GM20000 (cell line): ENCODE measurements at regions not wholly inside any gene's neighbourhood (a gene's known extent, or its start where the extent isn't known, plus 50 kb on each side); places are given as distances from the start of the nearest gene placed in this dataset.

Experiments used
- DNase-seq: peaks from one replicate; pipeline ENCODE4 v3.0.0; 2012; ENCODE audit warnings: low spot score
- CTCF ChIP-seq: IDR thresholded peaks from 2 replicates; pipeline ENCODE4 v1.5.1; 2012; ENCODE audit warnings: mild to moderate bottlenecking, control low read depth; ENCODE audit errors: extremely low read depth, missing control alignments

DNA sequence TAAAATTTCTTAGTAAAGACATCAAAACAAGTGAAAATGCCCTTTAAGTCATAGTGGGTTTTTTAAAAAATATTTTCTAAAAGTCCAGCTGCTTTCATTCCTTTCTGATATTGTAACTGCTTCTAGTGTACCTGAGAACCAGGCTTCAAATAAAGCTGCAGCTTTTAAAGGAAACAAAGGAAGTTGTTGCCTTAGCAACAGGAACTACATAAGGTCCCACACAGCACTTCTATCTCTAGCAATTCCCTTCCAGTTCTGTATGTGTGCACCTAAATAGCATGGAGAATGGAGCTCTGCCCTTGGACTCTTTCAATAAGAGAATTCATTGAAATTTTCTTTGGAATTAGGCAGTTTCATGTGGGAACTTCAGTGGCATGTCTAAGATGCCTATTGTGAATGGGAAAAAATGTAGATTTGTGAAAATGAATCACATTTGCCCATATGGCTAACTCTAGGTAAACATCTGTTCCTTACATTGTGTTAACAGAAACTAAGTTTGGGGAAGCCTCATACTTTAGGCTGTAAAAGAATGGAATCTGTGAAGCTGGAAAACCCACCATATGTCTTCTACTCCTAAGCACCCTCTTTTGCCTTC, 206.4 kb downstream of the KIF2B start:
- TF ChIP-seq CTCF = no peak
- DNase-seq = no peak

DNA sequence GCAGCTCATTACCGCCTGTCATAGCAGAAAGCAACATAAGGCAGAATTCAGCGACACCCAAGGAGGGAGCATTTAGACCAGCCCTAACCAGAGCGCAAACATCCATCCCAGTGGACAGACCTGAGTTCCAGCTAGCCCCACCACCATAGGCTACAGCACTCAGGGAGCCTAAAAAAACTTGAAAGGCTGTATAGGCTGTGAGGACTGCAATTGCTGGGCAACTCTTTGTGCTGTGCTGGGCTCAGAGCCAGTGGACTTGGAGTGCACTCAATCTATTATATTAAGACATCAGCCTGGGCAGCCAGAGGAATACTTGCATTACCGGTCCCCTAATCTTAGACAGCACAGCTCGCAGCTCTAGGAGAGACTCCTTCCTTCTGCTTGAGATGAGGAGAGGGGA, 207.3 kb downstream of the KIF2B start:
- DNase-seq = no peak
- no peak for TF ChIP-seq CTCF

GRCh38 chr17:54046570-54046969, 223.8 kb downstream of the KIF2B start:
- TF ChIP-seq CTCF = no peak
- no peak for DNase-seq

DNA sequence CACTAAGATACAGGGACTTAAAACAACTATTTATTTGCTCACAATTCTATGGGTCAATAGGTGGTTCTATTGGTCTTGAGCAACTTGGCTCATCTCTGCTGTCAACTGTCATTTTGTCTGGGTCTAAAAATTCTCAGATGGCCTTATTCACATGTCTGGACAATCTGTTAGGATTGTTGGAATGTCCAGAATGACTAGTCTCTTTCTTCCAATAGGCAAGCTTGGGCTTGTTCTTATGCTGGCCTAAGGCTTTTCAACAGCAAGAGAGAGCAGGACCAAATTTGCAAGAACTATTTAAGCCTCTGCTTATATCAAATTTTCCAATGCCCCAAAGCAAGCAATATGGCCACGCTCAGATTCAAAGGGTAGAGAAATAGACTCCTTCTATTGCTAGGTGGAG, 240.9 kb downstream of the KIF2B start:
- DNase-seq = no peak
- TF ChIP-seq CTCF = no peak

GRCh38 chr17:54085020-54085419, 262.3 kb downstream of the KIF2B start:
- TF ChIP-seq CTCF = no peak
- DNase-seq = no peak

GRCh38 chr17:54085934-54086333, 263.2 kb downstream of the KIF2B start:
- DNase-seq = no peak
- no peak for TF ChIP-seq CTCF

- no peak for DNase-seq
- TF ChIP-seq CTCF = no peak
Measured at GRCh38 chr17:54096216-54096615, 273.5 kb downstream of the KIF2B start.
